Femur (tissue), 1 donor: ENCODE measurements at regions not wholly inside any gene's neighbourhood (a gene's known extent, or its start where the extent isn't known, plus 50 kb on each side); places are given as distances from the start of the nearest gene placed in this dataset.
"Not testable (repeated sequence)": the region's sequence is repeated elsewhere in the genome, so short reads cannot be mapped to it uniquely, and the experiment has no call there.

Source experiments
- DNase-seq: peaks from one replicate; pipeline ENCODE4 v3.0.0-alpha.2; 2017

DNA sequence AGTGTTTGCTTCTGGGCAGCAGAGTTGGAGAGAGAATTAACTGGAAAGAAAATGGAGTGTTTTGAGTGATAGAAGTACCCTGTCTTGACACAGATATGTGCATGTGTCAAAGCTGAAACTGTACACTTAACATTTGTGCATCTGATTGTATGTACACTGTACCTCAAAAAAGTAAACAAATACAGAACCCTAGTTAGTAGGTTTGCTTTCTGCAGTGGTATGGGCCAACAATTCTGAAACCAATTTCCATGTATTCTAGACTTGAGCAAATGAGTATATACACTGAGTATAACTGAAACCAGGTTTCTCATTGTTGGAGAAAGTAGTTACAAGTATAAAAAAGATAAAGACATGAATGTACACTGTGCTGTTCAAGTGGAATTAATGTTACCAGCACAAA, 52.4 kb downstream of the ELAPOR2 start:
- no peak for DNase-seq

DNA sequence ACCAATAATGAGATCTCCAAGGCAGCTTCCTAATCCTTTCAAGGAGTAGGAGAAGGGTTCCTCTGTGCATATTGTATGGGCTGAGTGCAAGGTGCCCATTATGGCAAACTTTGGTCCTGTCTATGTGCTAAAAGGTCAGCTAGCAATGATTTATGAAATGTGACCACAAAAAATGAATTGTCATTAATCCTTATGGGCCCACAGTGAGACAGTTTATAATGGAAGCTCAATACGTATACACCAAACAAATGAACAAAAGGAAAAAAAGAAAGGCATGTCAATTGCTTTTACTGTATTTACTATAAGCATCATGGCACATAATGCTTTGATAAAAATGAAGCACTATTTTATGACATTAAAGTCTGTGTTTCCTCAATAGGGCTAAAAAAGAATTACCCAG, 54.5 kb downstream of the ELAPOR2 start:
- no peak for DNase-seq

DNA sequence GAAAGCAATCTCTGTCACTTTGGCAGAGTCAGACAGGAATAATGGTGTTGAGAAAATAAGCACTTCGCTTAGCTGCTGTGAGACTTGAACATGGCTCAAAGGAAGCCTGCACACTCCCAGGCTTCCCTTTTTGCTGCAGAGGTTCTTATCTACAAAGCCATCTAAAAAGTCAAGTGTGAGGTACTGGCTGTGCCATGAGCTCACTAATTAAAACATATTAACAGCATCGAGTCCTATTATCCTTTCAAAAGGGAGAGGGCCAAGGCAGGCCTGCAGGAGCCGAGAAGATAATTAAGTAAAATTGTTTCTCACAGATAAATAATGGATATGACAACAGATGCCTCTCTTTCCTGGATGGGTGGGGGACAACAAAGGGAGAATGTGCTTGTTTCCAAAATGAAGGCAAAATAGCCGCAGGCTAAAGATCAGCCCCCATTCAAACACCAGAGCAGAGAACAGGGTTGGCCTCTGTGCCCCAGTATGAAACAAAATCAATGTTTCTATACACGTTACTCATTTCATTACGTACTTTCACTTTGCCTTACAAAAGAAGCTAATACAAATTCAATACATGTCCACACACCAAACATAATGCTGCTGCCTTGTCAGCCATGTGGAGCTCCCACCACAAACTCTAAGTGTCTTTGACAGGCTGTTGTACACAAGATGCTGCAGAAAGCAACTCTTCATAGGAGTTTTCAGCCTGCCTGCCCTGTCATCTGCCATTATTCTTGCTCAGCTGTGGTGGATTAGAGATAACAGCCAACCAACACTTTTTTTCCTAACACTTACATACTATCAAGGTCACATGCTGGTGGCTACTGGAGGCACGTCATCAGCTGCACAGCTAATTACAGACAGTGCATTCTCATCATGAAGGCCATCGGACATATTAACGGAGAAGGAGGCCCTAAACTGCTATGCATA, 55.3 kb downstream of the ELAPOR2 start:
- DNase-seq: no peak

DNA sequence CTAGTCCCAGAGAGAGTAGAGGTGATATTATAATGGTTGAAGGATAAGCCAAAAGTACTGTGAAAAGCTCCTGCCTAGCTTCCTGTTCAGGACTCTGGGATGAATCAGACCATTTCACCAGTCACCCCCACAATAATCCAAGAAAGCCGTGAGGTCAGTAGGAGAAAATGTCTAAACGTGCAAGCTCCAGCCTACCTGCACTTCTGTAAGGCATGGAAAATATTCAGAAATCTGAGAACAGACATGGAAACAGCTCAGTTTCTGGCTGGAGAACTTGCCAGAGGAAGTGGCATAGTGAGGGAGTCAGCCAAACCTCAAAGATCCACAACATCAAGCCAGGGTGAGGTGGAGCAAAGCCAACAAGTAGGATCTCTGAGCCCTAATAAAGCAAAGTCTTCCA, 58.2 kb downstream of the ELAPOR2 start:
- peak; percentile 32 for DNase-seq

DNA sequence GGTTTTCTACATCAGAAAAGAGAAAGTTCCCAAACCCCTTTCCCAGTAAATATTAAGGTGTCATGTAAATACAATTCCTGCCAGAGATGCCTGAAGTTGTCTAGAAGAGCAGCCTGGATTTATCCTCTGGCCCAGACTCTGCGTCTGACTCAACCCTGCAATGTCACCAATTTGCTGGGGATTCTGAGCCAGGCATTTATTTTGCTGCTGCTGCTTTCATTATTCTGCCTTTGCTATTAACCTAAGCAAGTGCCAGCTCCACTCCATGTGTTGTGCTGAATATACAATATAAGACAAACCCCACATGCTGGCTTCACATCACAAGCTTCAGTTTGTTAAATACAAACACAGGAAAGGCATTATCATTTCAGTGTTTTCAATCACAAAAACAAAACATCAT, 59.1 kb downstream of the ELAPOR2 start:
- no peak for DNase-seq

DNA sequence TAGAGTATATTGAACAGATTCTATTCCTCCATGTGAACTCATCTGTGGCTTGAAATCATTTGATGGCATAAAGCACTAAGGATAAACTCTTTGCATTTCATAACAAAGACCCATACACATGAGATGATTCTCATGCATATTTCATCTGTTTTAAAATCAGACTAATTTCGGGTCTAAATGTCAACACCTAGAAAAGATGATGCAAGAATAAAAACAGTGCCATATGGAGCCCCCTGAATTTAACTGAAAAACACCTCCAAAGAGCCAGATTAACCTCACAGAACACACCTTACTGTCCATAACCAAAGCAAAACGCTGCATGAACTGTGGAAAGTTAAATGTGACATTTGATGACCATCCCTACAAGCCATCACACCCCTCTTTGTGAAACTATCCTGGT, 59.7 kb downstream of the ELAPOR2 start:
- DNase-seq: no peak

DNA sequence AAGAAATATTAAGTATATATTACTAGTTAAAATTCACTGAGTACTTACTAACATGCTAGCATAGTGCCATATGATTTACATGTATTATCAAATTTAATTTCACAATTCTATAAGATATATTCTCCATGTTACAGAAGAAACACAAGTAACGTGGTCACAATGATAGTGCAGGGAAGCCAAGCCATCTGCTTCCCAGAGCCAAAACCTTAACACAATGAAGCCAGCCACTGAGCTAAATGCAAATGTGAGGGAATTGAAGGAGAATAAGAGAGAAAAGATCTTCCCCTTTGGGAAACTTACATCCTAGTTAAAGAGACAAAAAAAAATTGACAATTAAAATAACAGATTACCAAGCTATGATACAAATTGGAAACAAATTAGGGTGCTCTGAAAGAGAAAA, 63.6 kb downstream of the ELAPOR2 start:
- DNase-seq: no peak

DNA sequence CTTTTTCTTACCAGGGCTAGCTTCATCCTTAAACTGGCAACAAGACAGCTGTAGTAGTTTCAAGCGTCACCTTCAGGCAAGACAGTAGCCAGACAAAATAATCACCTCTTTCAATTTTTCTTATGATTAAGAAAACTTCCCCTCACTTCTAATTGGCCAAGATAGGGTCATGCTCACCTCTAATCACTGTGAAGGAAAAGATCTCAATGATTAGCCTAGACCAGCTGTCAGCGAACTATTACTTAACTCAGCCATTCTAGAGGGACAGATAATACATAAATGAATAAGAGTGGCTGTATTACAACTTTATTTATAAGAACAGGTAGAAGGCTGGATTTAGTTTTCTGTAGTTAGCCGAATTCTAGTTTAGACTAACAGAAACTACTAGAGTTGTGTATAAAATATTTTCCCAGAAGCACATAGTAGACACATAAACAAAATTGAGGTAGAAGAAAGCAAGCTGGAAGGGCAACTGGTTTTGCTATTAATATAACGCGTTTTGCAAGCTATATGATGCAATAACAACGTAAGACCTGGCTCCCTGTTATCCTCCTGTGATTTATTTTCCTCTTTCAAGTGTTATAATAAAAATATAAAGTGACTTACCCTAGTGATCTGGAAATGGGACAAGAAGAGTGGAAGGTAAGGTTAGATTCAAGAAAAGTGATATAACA, 64.3 kb downstream of the ELAPOR2 start:
- DNase-seq: no peak

DNA sequence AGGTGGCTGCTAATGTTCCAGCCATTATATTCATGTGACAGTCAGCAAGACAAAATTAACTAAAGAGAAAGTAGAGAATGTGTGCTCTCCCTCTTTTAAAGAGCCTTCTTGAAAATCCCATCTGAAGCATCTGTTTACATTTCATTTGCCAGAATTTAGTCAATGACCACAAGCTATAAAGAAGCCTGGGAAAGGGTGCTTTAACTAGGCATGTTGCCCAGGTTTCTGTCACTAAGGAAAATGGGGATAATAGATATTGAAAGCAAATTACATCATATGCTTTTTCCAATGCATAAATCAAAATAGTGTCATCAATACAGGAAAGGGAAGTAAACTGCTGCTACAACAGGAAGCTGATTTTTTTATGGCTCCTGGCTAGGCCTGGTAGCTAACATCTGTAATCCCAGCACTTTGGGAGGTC, 67.7 kb downstream of the ELAPOR2 start:
- DNase-seq: no peak

DNA sequence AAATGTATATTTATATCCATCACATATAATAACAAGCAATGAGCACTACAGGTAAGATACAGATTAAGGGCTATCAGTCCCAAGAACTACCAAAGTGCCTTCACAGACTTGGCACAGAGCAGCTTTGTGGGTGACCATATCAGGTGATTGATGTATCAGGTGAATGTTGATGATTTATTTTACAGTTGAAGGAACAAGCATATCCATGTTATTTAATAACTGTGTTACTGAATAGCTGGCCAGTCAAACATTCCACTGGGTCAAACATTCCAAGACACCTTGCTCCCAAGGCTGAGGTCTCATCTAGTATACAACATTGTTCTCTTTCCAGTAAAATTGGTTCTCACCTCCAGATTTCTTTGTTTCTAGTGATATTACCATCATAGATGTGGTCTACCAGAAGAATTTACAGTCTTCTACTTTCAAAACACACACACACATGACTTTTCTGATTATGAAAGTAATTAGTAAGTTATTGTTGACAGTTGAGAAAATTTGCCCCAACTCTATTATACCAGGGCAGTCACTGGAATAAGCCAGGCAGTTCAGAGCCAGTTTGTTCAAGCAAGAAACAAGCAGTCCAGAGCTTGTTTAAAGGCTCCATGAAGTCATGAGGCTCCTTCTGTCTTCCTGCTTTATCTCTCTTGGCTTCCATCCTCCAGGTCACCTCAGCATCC, 68.2 kb downstream of the ELAPOR2 start:
- no peak for DNase-seq

DNA sequence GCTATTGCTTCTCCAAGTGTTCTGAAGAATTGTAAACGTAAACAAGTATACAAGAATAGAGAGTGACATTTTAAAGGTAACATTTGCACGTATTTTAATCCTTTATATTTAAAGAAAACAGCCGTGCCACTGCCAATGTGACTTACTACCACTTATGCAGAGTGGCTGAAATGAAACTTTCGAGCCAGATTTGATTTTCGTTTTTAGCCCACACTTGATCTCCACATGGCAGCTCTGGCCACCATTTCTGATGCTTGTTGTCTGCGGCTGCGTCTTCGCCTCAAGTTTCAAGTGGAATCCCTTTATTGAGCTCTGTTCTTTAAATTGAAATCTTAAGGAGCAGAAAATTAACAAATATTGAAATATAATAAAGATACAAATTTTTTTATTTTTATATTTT, 70.0 kb downstream of the ELAPOR2 start:
- no peak for DNase-seq

DNA sequence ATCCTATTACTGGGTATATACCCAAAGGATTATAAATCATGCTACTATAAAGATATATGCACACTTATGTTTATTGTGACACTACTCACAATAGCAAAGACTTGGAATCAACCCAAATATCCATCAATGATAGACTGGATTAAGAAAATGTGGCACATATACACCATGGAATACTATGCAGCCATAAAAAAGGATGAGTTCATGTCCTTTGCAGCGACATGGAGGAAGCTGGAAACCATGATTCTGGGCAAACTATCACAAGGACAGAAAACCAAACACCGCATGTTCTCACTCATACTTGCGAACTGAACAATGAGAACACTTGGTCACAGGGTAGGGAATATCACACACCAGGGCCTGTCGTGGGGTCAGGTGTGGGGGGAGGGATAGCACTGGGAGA, 71.6 kb downstream of the ELAPOR2 start:
- DNase-seq: not testable (repeated sequence)

DNA sequence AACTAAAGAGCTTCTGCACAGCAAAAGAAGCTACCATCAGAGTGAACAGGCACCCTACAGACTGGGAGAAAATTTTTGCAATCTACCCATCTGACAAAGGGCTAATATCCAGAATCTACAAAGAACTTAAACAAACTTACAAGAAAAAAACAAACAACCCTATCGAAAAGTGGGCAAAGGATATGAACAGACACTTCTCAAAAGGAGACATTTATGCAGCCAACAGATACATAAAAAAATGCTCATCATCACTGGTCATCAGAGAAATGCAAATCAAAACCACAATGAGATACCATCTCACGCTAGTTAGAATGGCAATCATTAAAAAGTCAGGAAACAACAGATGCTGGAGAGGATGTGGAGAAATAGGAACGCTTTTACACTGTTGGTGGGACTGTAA, 72.1 kb downstream of the ELAPOR2 start:
- DNase-seq: not testable (repeated sequence)

DNA sequence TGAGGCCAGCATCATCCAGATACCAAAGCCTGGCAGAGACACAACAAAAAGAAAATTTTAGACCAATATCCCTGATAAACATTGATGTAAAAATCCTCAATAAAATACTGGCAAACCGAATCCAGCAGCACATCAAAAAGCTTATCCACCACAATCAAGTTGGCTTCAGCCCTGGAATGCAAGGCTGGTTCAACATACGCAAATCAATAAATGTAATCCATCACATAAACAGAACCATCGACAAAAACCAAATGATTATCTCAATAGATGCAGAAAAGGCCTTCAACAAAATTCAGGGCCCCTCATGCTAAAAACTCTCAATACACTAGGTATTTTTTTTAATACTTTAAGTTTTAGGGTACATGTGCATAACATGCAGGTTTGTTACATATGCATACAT, 74.1 kb downstream of the ELAPOR2 start:
- DNase-seq: not testable (repeated sequence)

DNA sequence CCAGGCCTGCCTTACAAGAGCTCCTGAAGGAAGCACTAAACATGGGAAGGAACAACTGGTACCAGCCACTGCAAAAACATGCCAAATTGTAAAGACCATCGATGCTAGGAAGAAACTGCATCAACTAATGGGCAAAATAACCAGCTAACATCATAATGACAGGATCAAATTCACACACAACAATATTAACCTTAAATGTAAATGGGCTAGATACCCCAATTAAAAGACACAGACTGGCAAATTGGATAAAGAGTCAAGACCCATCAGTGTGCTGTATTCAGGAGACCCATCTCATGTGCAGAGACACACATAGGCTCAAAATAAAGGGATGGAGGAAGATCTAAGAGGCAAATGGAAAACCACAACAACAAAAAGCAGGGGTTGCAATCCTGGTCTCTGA, 75.8 kb downstream of the ELAPOR2 start:
- not testable (repeated sequence) for DNase-seq

DNA sequence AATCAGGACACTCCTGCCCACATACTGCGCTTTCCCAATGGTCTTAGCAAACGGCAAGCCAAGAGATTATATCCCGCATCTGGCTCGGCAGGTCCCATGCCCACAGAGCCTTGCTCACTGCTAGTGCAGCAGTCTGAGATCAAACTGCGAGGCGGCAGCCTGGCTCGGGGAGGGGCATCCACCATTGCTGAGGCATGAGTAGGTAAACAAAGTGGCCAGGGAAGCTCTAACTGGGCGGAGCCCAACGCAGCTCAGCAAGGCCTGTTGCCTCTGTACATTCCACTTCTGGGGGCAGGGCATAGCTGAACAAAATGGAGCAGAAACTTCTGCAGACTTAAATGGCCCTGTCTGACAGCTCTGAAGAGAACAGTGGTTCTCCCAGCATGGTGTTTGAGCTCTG, 77.5 kb downstream of the ELAPOR2 start:
- DNase-seq: not testable (repeated sequence)

DNA sequence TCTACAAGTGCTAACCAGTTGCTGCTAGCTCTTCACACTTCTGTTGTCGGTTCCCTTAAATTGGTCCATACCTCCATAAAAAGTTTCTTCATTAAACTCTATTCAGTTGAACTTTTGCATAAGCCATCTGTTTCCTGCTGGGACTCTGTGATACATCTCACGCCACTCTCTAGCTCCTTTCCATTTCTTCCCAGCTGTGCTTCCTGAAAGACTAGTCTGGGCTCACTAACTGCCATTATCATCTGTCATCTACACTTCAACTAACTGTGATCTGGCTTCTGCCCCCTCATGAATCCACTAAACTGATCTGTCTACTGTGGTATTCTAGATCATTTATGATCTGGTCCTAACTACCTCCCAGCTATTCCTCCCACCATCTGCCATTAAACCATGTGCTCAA, 78.3 kb downstream of the ELAPOR2 start:
- no peak for DNase-seq

DNA sequence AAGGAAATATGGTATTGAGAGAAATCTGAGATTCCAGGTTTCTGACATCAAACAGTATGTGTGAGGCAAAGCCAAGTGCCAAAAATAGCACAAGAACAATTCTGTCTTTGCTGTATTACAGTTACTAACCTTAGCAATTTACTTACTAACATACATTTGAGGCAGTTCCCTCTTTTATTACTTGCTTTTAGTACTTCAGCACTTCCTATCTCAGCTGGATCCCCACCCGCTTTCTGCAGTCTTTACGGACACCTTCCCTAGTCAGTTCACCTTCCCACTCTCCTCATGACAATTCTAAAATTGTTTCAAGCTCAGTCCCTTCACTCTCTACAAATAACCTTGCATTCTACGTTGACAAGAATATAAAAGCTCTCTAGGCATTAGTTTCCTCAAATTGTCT, 79.2 kb downstream of the ELAPOR2 start:
- no peak for DNase-seq

DNA sequence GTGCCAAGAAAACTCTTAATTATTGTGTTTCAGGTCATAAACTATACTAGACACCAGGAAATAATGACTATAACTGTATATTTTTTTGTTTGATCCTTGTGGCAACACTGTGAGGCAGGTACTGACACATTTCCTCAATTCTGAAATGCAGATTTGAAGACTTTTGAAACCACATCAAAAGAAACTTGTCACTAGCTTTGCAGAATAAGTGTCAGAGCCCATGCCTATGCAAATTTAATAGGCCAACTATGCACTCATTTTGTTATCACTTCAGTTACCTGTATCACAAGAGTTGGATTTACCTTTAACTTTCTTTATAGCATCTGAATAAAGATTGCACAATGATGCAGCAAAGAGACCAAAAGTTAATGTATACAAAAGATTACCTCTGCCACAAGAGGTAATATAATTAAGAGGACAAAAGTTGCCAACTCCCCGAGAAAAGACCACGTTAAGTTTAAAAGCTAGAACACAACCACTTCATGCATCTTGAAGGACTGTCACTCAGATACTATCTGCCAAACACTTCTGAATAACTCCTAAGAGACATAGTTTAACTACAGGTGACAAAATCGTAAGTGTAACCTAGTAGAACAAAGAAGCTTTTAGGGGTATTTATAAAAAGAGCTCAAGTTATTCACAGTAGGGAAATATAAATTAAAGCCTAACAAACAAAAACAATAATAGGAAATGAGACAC, 80.5 kb downstream of the ELAPOR2 start:
- DNase-seq: no peak

DNA sequence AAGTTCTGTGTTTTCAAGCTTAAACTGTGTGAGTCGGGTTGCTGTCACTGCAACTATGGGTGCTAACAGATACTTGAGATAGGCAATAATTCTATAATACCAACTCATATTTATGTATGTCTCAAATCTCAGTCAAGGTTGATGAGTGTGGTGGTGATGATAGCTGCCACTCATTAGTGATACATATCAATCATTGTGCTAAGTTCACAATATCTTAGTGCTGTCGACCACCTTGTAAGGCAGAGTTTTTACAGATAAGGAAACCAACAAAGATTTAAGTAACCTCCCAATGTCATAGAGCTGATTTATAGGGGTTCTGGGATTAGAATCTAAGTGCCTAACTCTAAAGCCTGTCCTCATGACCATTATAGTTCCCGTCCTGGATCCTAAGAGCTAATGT, 82.5 kb downstream of the ELAPOR2 start:
- no peak for DNase-seq

DNA sequence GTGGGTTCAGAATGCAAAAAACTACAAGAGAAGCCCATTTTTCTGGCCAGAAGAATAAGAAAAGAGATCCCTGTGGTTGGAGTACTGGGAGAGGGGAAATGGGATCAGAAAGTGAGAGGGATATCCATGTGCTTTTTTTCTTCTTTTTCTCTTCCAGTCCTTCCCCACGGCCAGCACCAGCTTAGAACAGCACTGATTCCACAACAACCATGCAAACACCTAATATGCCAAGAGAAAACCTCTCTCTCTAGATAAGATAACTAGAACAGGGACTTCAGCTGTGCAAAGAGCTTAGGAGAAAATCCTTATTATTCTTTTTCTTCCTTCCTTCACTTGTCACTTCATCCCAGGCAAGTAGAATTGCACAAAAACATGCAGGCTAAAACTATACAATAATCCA, 83.5 kb downstream of the ELAPOR2 start:
- DNase-seq: no peak

DNA sequence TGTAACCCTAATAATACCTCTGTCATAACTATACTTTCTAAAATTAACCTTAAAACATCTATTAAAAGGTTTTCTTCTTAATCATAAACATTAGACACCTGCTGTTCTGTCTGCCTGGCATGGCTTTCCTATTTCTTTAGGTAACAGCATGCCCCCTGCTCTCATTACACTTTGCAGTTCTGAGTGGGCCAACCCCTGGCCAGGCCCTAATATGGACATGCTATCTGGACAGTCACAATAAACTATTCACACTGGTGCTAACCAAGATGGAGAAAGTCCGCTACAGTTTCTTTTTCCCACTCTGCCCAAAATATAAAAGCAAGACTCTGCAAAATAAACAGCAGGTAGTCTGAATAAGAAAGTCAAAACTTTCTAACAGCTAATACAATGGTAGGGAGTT, 84.0 kb downstream of the ELAPOR2 start:
- no peak for DNase-seq

DNA sequence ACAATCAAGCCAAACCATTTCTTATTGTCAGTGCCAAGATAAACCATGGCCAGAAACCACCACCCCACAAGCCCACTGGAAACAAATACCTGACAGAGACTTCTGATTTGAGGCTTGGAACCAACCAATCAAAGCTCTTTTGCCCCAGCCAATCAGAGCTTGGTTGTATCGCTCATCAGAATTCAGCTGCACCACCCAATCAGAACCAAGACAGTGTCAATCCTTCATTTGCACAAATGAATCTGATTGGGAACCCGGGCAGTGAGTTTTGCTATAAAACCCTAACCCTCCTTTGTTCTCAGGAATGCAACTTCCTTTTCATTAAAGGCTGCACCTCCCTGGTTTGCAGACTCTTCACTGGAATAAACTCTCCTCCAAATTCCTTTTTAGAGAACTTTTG, 87.4 kb downstream of the ELAPOR2 start:
- no peak for DNase-seq
